OCI-LY3 (cell line): ENCODE measurements at regions not wholly inside any gene's neighbourhood (a gene's known extent, or its start where the extent isn't known, plus 50 kb on each side); places are given as distances from the start of the nearest gene placed in this dataset.

ENCODE experiments used
- H2AFZ ChIP-seq: fragments of 200-600, 300-600 bp; shearing (Covaris generic); 2 replicates; pipeline ENCODE4 v1.6.0; 2014; ENCODE audit warnings: antibody characterized with exemption, low read depth, low read length
- H3K27ac ChIP-seq: fragments of 200-600, 300-600 bp; sonication (generic); 2 replicates; pipeline ENCODE4 v1.5.1; 2014; ENCODE audit warnings: mild to moderate bottlenecking, low read length, moderate library complexity, mixed read lengths
- H3K27me3 ChIP-seq: fragments of 200-600, 300-600 bp; sonication (generic); 2 replicates; pipeline ENCODE4 v1.6.1; 2014; ENCODE audit warnings: low read depth, low read length, mixed read lengths
- H3K36me3 ChIP-seq: fragments of 200-600, 300-600 bp; sonication (generic); replicated peaks from 2 replicates; pipeline ENCODE3; 2014; ENCODE audit warnings: low read depth, low read length, mixed read lengths
- H3K4me1 ChIP-seq: fragments of 300-600, 200-600 bp; sonication (generic); 2 replicates; pipeline ENCODE4 v1.6.1; 2014; ENCODE audit warnings: low read length, mixed read lengths
- H3K4me2 ChIP-seq: fragments of 200-600, 300-600 bp; sonication (generic); 2 replicates; pipeline ENCODE4 v1.6.1; 2014; ENCODE audit warnings: low read length, mixed read lengths
- H3K4me3 ChIP-seq: fragments of 300-600, 200-600 bp; sonication (generic); 2 replicates; pipeline ENCODE4 v1.5.1; 2014; ENCODE audit warnings: antibody characterized with exemption, mild to moderate bottlenecking, low read length, moderate library complexity
- H3K79me2 ChIP-seq: fragments of 300-600, 200-600 bp; shearing (Covaris generic); 2 replicates; pipeline ENCODE4 v1.6.1; 2014; ENCODE audit warnings: mild to moderate bottlenecking, low read length, mixed read lengths
- H3K9ac ChIP-seq: fragments of 300-600, 200-600 bp; shearing (Covaris generic); 2 replicates; pipeline ENCODE4 v1.6.0; 2014; ENCODE audit warnings: mild to moderate bottlenecking, low read length, moderate library complexity
- H3K9me3 ChIP-seq: fragments of 200-600, 300-600 bp; shearing (Covaris generic); 2 replicates; pipeline ENCODE4 v1.6.1; 2014; ENCODE audit warnings: low read length, mixed read lengths; ENCODE audit not compliant: insufficient read depth
- H4K20me1 ChIP-seq: fragments of 200-600, 300-600 bp; sonication (generic); 2 replicates; pipeline ENCODE4 v1.6.1; 2016; ENCODE audit warnings: low read length, mixed read lengths; ENCODE audit not compliant: insufficient read depth
- CTCF ChIP-seq: fragments of 200-600, 300-600 bp; sonication (generic); IDR thresholded peaks from 2 replicates; pipeline ENCODE4 v1.5.1; 2014; ENCODE audit warnings: antibody characterized with exemption, low read length, low read depth
- EZH2phosphoT487 ChIP-seq: fragments of 200-600 bp; shearing (Covaris generic); IDR thresholded peaks from 2 replicates; pipeline ENCODE4 v1.6.1; 2018; ENCODE audit warnings: antibody characterized with exemption, mixed run types, low read depth

DNA sequence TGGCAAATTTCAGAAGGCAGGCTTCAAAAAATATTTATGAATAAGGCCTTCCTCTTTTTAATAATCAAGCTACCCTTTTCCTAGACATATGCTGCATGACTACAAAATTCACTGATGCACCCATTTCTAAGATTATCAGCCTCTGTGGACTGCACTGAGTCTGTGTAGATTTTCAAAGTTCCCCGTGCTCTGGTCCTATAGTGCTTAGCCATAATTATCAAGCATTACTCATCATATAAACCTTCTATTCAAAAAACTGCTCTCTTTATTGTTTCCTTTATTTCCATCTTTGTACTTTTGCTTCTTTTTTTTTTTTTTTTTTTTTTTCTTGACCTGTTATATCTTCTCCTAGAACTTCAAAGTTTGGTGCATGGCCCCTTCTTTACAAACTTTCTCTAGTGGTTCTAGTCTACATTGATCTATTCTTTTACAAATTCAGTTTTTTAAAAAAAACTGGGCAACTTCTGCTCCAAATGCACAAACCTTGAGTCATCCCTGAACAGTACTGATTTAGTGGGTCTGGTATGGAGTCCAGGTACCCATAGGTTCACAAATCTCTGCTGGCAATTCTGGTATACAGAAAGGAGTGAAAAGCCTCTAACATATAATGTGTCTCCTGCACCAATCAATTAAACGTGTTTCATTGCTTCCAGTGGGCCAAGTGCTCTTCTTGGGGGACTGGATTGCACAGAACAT lies 481.9 kb downstream of the NUP35 start:
- Histone ChIP-seq H3K9me3 (no peaks in the 10 kb centered on the region), H3K4me1 (no peaks in the 10 kb centered on the region), H2AFZ (no peak overlapping the region), H3K27me3 (no peaks in the 10 kb centered on the region), H3K79me2 (no peaks in the 10 kb centered on the region), H3K4me3 (no peak overlapping the region), H3K9ac (no peak overlapping the region), H3K27ac (no peak overlapping the region), H4K20me1 (no peaks in the 10 kb centered on the region), H3K4me2 (no peak overlapping the region), H3K36me3 (no peaks in the 10 kb centered on the region)
- TF ChIP-seq CTCF (no peak), EZH2phosphoT487 (no peak)

GRCh38 chr2:183606718-183607085 lies 482.5 kb downstream of the NUP35 start:
- Histone ChIP-seq H3K36me3 (no peaks in the 10 kb centered on the region), H3K4me2 (no peak overlapping the region), H3K4me3 (no peak overlapping the region), H4K20me1 (no peaks in the 10 kb centered on the region), H3K27me3 (no peaks in the 10 kb centered on the region), H3K4me1 (no peaks in the 10 kb centered on the region), H3K27ac (no peak overlapping the region), H2AFZ (no peak overlapping the region), H3K9me3 (no peaks in the 10 kb centered on the region), H3K9ac (no peak overlapping the region), H3K79me2 (no peaks in the 10 kb centered on the region)
- TF ChIP-seq EZH2phosphoT487 (no peak), CTCF (no peak)

DNA sequence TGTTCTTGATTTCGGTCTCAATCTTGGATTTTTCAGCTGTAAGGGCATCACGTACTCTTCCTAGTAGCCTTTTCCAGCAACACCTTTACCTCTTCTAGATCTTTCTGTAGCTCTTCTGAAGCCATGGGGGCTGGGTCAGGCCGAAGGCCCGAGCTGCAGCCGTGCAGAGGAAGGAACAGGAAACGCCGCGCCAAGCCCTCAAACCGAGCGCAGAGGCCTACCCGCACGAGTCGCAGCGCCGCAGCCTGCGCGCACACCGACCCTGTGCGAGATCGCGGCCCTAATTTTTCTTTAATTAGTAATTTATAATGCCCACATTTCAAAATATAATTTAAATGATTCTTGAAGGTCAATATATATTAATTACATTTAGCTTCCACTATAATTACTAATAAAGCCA lies 483.8 kb downstream of the NUP35 start:
- Histone ChIP-seq H3K79me2 (no peaks in the 10 kb centered on the region), H3K27me3 (no peaks in the 10 kb centered on the region)

DNA sequence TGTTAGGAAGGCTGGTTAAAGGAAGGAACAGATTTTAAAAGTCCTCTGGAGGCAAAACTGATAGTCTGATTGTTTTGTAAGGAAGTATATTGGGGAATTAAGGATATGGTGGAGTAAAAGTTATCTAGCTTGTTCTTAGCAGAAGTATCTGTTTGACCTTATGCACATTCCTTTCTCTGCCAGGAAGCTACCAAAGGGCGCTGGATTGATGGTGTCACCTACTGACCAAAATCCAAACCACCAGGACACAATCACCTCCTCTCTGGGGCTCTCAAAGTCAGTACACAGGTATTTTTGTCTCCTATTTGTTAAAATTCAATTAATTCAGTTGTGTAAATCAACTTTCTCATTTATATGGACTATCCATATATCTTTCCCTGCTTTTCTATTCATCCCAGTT lies 484.5 kb downstream of the NUP35 start:
- H3K9ac ChIP-seq = no peak overlapping the region
- H4K20me1 ChIP-seq = no peaks in the 10 kb centered on the region
- no peaks in the 10 kb centered on the region for H3K4me1 ChIP-seq
- no peak overlapping the region for H2AFZ ChIP-seq
- no peak overlapping the region for H3K4me3 ChIP-seq
- TF ChIP-seq EZH2phosphoT487 (no peak), CTCF (no peak)
- no peaks in the 10 kb centered on the region for H3K79me2 ChIP-seq
- H3K27ac ChIP-seq = no peak overlapping the region
- no peaks in the 10 kb centered on the region for H3K27me3 ChIP-seq
- no peak overlapping the region for H3K4me2 ChIP-seq
- H3K9me3 ChIP-seq = no peaks in the 10 kb centered on the region
- H3K36me3 ChIP-seq = no peaks in the 10 kb centered on the region

More for the DNA sequence above, 483.8 kb downstream of the NUP35 start:
- Histone ChIP-seq H3K9me3 (no peaks in the 10 kb centered on the region), H2AFZ (no peak overlapping the region), H3K4me1 (no peaks in the 10 kb centered on the region), H3K4me3 (no peak overlapping the region), H3K36me3 (no peaks in the 10 kb centered on the region), H4K20me1 (no peaks in the 10 kb centered on the region), H3K4me2 (no peak overlapping the region), H3K27ac (no peak overlapping the region), H3K9ac (no peak overlapping the region)
- TF ChIP-seq EZH2phosphoT487 (no peak), CTCF (no peak)
